GM10248 (cell line): ENCODE measurements at regions not wholly inside any gene's neighbourhood (a gene's known extent, or its start where the extent isn't known, plus 50 kb on each side); places are given as distances from the start of the nearest gene placed in this dataset.
"Not testable (repeated sequence)": the region's sequence is repeated elsewhere in the genome, so short reads cannot be mapped to it uniquely, and the experiment has no call there.

Experiments used
- CTCF ChIA-PET: fragments of 300-600 bp; sonication (Branson Sonifier 250); formaldehyde crosslinking; extraction: SDS; loops from one replicate; lab custom pipeline; 2021; ENCODE audit warnings: antibody characterized with exemption; lab: Yijun Ruan, JAX
- POLR2A ChIA-PET: fragments of 350-650 bp; sonication (Branson Sonifier 250); formaldehyde crosslinking; extraction: SDS; loops from one replicate; lab custom pipeline; 2020; ENCODE audit warnings: antibody characterized with exemption; lab: Yijun Ruan, JAX
- DNase-seq: peaks from one replicate; pipeline ENCODE4 v3.0.0; 2012; ENCODE audit errors: extremely low spot score
- CTCF ChIP-seq: IDR thresholded peaks from 2 replicates; pipeline ENCODE4 v1.5.1; 2012; ENCODE audit warnings: mild to moderate bottlenecking, low read depth; ENCODE audit errors: extremely low read depth, missing control alignments, control extremely low read depth

- POLR2A ChIA-PET, result no interaction called here
- CTCF ChIA-PET, result interaction anchor here (1.4 kb wide), 1 partner anchor 9 kb away, joined by 3 read pairs; no protein-coding TSS in a partner anchor
- no peak for DNase-seq
- TF ChIP-seq CTCF, result no peak
These were observed 176.6 kb upstream of the TACR1 start for GRCh38 chr2:75375646-75376582.

- DNase-seq, POLR2A ChIA-PET: not testable (repeated sequence)
- CTCF ChIA-PET, result interaction anchor here (1.1 to 1.7 kb wide), 2 partner anchors 9 to 10 kb away, joined by 3 to 4 read pairs; no protein-coding TSS in a partner anchor
These were observed 175.2 kb upstream of the TACR1 start for GRCh38 chr2:75374414-75374957.

GRCh38 chr2:75367401-75367800 is 168.1 kb upstream of the TACR1 start:
- ChIA-PET POLR2A (no interaction called here), CTCF (interaction anchor here (1.2 to 1.5 kb wide), 3 partner anchors 9 to 24 kb away, joined by 3 to 4 read pairs (median 3); no protein-coding TSS in a partner anchor)
- DNase-seq, result no peak
- no peak for TF ChIP-seq CTCF

- no peak for DNase-seq
- TF ChIP-seq CTCF, result no peak
- POLR2A ChIA-PET, result no interaction called here
- CTCF ChIA-PET, result no interaction called here
These were observed 162.2 kb upstream of the TACR1 start for GRCh38 chr2:75361486-75361885.

DNA sequence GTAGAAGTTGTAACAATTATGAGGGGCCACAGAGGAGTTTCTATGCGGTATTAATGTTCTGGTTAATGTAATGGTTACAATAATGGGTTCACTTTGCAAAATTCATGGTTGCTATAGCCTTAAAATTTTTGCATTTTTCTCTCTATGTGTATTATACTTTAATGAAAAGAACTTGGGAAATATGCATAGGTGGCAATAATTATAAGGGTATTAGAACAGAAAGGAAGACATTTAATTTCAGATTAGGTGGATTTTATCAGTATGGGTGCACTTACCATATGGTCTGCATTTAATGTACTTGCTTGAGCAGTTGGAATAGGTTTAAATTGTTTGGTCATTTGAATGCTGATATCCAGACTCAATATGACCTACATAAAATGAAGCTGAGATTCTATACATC is 161.6 kb upstream of the TACR1 start:
- no peak for TF ChIP-seq CTCF
- CTCF ChIA-PET, result no interaction called here
- POLR2A ChIA-PET, result no interaction called here
- no peak for DNase-seq

DNA sequence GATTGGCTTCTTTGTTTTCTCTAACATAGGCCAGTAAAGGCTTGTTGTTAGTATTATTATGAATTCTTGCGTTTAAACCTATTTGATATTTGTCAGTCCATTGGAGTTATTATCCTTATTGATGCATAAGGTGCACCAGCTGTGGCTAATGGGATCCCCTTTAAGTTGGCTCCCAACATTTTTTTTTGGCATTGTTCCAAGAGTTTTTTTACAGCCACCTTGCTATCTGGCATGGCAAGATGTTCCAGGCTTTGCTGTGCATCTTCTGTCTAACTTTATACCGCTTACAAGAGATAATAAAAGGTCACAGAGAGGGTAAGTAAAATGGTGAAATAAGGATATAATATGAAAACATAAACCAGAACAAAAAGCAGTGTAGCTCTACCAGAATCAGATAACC is 157.5 kb upstream of the TACR1 start:
- TF ChIP-seq CTCF, result no peak
- ChIA-PET CTCF (no interaction called here), POLR2A (no interaction called here)
- DNase-seq, result no peak

GRCh38 chr2:75353131-75353530 is 153.8 kb upstream of the TACR1 start:
- no peak for TF ChIP-seq CTCF
- CTCF ChIA-PET, result interaction anchor here (1.4 to 1.6 kb wide), 2 partner anchors 9 to 16 kb away, joined by 3 to 4 read pairs; no protein-coding TSS in a partner anchor
- POLR2A ChIA-PET, result no interaction called here
- DNase-seq, result no peak
